Ascending aorta (tissue), 2 donors: ENCODE measurements at regions not wholly inside any gene's neighbourhood (a gene's known extent, or its start where the extent isn't known, plus 50 kb on each side); places are given as distances from the start of the nearest gene placed in this dataset.

ENCODE experiments used
- DNase-seq, 2 donors: peaks; one replicate each; pipeline ENCODE4 v3.0.0-alpha.2; 2019; ENCODE audit warnings: low spot score in 2 of 2
- H3K27ac ChIP-seq, 2 donors: fragments of 200-600 bp; sonication (generic); one replicate each; pipeline ENCODE4 v1.5.1; 2016 to 2017; ENCODE audit warnings: mild to moderate bottlenecking in 1 of 2
- H3K27me3 ChIP-seq: fragments of 200-600 bp; sonication (generic); one replicate; pipeline ENCODE4 v1.5.1; 2017
- H3K36me3 ChIP-seq, 2 donors: fragments of 200-600 bp; sonication (generic); one replicate each; pipeline ENCODE4 v1.5.1; 2016
- H3K4me1 ChIP-seq, 2 donors: fragments of 200-600 bp; sonication (generic); one replicate each; pipeline ENCODE4 v1.5.1; 2016 to 2017; ENCODE audit warnings: mild to moderate bottlenecking in 1 of 2
- H3K4me3 ChIP-seq, 2 donors: fragments of 200-600 bp; sonication (generic); one replicate each; pipeline ENCODE4 v1.5.1; 2016 to 2017; ENCODE audit warnings: mild to moderate bottlenecking in 1 of 2
- H3K9me3 ChIP-seq, 2 donors: fragments of 200-600 bp; sonication (generic); one replicate each; pipeline ENCODE4 v1.5.1; 2016
- CTCF ChIP-seq, 3 experiments: fragments of 200-600 bp in 2 of 3; fragments of 450-650 bp in 1 of 3; sonication (generic) in 2 of 3; IDR thresholded peaks; one replicate each; pipeline ENCODE4 v1.5.1; 2016 to 2019; ENCODE audit warnings: antibody characterized with exemption in 3 of 3, mild to moderate bottlenecking in 1 of 3, moderate library complexity in 1 of 3
- intact Hi-C: fragments of 100-400 bp; cut with DNase I; formaldehyde crosslinking; loops from one replicate; pipeline ENCODE4 v1.15.1; 2023

- no peak for DNase-seq
- Histone ChIP-seq H3K27ac (no peak overlapping the region), H3K36me3 (no peaks in the 10 kb centered on the region), H3K27me3 (no peaks in the 10 kb centered on the region), H3K4me1 (peaks cover 0 to 7% of the 10 kb centered on the region in 2 donors), H3K9me3 (peaks cover 0 to 3% of the 10 kb centered on the region in 2 donors), H3K4me3 (no peak overlapping the region)
- TF ChIP-seq CTCF (IDR thresholded peaks at IDR 0.05): no peak
- intact Hi-C loops: no loop called here
Observed at GRCh38 chr5:111639912-111640311, 117.1 kb downstream of the NREP start.

GRCh38 chr5:111636736-111637135 is 120.3 kb downstream of the NREP start:
- H3K36me3 ChIP-seq: no peaks in the 10 kb centered on the region
- H3K4me3 ChIP-seq: no peak overlapping the region
- TF ChIP-seq CTCF (IDR thresholded peaks at IDR 0.05): no peak
- intact Hi-C loops: no loop called here
- H3K9me3 ChIP-seq: peaks cover 0 to 3% of the 10 kb centered on the region in 2 donors
- DNase-seq: no peak
- peaks cover 0 to 7% of the 10 kb centered on the region in 2 donors for H3K4me1 ChIP-seq
- H3K27ac ChIP-seq: no peak overlapping the region
- no peaks in the 10 kb centered on the region for H3K27me3 ChIP-seq

- DNase-seq: no peak
- intact Hi-C loops: no loop called here
- H3K4me3 ChIP-seq: no peak overlapping the region
- H3K9me3 ChIP-seq: peaks cover 0 to 3% of the 10 kb centered on the region in 2 donors
- H3K36me3 ChIP-seq: no peaks in the 10 kb centered on the region
- no peaks in the 10 kb centered on the region for H3K27me3 ChIP-seq
- TF ChIP-seq CTCF (IDR thresholded peaks at IDR 0.05): no peak
- peaks cover 0 to 7% of the 10 kb centered on the region in 2 donors for H3K4me1 ChIP-seq
- H3K27ac ChIP-seq: no peak overlapping the region
Observed at GRCh38 chr5:111635916-111636570, 121.0 kb downstream of the NREP start.

GRCh38 chr5:111635151-111635902 is 121.7 kb downstream of the NREP start:
- no peaks in the 10 kb centered on the region for H3K27me3 ChIP-seq
- no peak for TF ChIP-seq CTCF (IDR thresholded peaks at IDR 0.05)
- peaks cover 0 to 7% of the 10 kb centered on the region in 2 donors for H3K4me1 ChIP-seq
- no peak for DNase-seq
- H3K27ac ChIP-seq: no peak overlapping the region
- H3K9me3 ChIP-seq: peaks cover 0 to 3% of the 10 kb centered on the region in 2 donors
- intact Hi-C loops: no loop called here
- no peak overlapping the region for H3K4me3 ChIP-seq
- H3K36me3 ChIP-seq: no peaks in the 10 kb centered on the region

- Histone ChIP-seq H3K27me3 (no peaks in the 10 kb centered on the region), H3K27ac (no peak overlapping the region), H3K4me3 (no peak overlapping the region), H3K4me1 (peaks cover 0 to 7% of the 10 kb centered on the region in 2 donors), H3K36me3 (no peaks in the 10 kb centered on the region), H3K9me3 (no peaks in the 10 kb centered on the region)
- intact Hi-C loops: no loop called here
- DNase-seq: no peak
- TF ChIP-seq CTCF (IDR thresholded peaks at IDR 0.05): no peak
Observed at GRCh38 chr5:111631328-111631727, 119.0 kb upstream of the STARD4 start.
